HG03103 (cell line): ENCODE measurements at regions not wholly inside any gene's neighbourhood (a gene's known extent, or its start where the extent isn't known, plus 50 kb on each side); places are given as distances from the start of the nearest gene placed in this dataset.

ENCODE experiments used
- ATAC-seq: cut with Tn5 transposase; IDR thresholded peaks from one replicate; pipeline ENCODE4 v1.9.1; 2021; ENCODE audit warnings: low read depth; ENCODE audit not compliant: unreplicated experiment

DNA sequence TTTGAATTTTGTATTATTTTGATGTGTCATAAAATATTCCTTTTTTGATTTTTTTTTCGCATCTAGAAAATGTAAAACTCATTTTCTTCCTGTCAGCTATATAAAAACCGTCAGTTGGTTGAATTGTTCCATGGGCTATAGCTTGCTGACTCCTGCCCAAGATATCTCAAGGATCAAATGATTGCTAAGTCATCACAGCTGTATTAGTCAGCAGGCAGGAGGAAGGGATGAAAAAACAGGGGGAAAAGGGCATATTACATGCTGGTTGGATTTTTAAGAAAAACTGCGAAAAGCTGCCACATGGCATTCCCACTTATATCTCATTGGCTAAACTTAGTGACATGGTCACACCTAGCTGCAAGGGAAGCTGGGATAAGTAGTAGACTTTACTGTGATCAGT lies 569.9 kb downstream of the BCKDHB start:
- ATAC-seq: no peak

DNA sequence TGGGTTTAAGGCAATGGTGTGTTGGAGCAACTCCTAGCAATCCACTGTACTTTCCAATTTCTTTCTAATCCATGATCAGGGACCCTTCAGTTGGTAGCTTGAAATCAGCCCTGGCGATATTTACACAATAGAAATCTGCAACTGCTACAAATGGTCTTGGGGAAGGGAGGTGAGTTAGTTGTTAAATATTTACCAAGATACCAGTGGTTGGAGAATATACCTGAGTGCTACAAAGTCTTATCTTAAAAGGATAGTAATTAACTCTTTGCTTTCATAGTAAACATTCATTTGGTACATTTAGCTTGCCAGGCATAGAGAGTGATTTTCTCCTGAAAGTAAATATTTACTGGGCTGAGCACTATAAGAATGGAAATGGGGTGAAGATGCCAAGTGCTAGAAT lies 568.2 kb downstream of the BCKDHB start:
- ATAC-seq: no peak

DNA sequence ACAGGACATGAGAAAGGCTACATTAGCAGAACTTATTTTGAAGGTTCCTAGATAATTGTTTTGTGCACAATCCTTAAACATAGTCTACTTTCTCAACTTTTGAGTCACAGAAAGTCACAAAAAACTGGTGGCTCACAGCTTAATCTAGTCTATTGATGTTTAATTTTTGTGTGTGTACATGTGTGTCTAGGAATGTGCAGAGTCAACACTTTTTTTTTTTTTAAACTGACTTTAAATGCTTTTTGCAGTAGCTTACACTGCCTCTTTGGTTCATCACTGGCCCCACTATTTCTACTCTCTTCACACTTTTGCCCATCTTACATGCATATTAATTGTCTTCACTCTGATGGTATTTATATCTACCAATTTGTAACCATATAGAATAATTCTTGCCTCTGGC lies 566.9 kb downstream of the BCKDHB start:
- ATAC-seq: no peak

DNA sequence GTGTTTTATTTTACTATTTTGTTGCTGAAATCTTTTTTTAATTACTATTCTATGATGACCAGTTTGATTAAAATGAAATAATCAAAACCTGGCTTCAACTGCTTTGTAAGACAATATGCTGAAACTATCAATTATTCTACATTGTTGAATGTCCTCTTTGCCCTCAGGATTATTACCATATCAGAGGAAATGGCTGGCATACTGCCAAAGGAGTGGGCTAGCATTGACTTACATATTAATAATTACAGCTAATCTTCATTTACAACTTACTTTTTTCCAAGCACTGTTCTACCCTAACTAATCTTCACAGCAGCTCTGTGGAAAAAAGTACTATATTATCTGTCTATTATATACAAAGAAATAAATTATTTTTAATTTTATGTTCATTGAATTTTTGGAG lies 560.5 kb downstream of the BCKDHB start:
- ATAC-seq: no peak

DNA sequence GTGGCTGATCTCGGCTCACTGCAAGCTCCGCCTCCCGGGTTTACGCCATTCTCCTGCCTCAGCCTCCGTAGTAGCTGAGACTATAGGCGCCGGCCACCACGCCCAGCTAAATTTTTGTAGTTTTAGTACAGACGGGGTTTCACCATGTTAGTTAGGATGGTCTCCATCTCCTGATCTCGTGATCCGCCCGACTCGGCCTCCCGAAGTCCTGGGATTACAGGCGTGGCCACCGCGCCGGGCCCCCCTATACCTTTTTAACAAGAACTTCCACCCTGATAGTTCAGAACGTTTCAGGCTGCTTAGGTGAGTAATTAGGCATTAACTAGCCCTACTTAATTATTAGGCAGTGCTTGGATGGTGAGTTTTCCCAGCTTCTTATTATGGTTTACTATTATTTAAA lies 552.5 kb downstream of the BCKDHB start:
- no peak for ATAC-seq

DNA sequence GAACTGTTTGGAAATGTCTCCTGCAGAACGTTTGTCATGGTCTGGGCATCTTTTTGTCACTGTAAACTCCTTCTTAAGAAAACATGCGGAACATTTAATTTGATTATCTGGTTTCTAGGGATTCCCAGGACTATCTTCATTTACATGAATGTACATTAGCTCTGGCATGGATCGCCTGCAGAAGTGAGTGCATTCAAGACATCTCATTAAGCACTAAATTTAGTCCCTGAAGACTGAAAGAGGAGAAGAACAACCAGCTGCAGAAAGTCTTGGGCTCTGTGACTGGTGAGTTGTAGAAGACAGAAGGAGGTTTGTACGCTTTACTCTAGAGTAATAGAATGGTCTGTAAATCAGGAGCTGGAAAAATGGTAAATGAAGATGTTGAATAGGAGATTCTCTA lies 540.7 kb downstream of the BCKDHB start:
- no peak for ATAC-seq

DNA sequence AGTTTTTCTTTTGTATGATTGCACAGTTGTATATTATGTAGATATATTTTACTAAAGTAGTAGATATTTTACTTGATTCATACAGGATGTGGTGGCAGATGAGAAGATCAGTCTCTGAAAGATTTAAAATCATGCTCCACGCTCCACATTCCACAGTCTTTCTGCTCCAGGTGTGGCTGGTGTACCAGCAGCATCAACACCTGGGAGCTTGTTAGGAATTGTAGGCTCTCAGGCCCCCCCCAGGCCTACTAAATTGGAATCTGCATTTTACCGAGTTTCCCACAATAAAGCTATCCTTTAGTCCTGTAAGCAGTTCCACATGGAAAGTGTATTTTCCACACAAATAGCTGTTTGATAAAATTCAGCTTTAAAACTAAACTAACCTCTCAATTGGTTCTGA lies 537.4 kb downstream of the BCKDHB start:
- ATAC-seq: no peak

DNA sequence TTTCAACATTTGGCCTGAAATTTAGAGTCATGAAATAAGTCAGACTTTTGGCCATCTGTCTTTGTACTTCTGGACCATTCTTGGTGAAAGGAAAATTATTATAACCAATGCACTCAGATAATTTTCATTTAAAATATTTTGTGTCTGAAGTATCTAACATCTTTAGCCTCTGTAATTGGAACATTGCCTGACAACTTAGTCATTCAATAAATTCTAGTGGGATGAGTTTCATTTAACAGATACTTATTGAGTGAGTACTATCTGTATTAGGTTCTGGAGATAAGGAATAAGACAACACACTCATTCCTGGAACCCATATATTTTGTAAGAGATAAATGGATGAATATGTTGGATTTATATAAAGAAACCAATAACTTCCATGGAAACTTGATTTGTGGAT lies 536.0 kb downstream of the BCKDHB start:
- no peak for ATAC-seq

DNA sequence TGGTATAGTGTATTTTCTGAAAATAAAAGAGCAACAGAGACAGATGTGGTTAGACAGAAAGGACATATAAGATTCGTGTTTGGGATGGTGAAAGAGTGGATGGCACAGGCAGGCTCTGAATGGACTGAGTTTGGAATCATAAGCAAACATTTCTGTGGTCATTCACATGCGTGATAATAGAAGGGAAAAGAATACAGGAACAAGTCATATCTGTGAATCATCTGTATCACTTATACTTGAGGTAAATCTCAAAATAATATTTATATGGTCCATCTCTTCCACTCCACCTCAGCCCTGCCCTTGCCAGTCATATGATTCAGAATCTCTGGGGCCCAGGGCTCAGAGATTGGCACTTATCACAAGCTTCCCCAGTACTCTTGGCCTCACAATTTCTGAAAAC lies 535.1 kb downstream of the BCKDHB start:
- ATAC-seq: no peak

DNA sequence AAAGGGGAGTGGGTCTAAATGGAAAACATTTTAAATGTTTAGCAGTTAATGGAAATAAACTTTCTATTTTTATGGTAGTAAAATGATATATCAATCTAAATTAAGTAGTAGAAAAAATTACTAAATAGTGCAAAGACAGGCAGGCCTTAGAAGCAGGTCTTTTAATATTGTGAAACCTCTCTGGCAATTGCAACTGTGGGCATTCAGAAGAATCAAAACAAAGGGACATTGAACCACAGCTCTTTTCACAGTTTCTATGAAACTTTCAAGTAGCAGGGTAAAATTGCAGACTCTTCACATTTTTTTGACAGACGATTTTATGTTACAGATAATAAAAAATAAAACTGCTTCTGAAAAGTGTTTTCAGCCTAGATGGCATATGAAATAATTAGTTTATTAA lies 533.7 kb downstream of the BCKDHB start:
- ATAC-seq: no peak

DNA sequence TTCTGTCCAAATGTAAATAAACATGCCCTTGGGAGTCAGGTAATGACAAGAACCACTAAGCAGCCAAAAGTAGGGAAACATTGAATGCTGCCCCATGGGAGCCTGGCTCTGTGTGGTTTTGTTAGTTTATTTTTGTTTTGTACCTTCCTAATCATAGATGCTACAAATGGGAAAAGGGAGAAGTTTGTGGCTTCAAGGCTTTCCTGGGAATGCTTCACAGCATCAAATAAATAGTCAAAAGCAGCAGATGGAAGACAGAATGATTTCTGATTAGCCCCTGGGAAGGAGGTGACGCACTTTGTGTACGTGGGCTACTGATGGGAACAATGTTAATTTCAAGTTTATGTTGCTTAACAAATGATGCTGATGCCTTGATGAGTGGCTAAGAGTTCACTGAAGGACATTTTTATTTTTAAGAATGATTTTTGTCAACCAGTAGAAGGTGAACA lies 532.7 kb downstream of the BCKDHB start:
- ATAC-seq: no peak

DNA sequence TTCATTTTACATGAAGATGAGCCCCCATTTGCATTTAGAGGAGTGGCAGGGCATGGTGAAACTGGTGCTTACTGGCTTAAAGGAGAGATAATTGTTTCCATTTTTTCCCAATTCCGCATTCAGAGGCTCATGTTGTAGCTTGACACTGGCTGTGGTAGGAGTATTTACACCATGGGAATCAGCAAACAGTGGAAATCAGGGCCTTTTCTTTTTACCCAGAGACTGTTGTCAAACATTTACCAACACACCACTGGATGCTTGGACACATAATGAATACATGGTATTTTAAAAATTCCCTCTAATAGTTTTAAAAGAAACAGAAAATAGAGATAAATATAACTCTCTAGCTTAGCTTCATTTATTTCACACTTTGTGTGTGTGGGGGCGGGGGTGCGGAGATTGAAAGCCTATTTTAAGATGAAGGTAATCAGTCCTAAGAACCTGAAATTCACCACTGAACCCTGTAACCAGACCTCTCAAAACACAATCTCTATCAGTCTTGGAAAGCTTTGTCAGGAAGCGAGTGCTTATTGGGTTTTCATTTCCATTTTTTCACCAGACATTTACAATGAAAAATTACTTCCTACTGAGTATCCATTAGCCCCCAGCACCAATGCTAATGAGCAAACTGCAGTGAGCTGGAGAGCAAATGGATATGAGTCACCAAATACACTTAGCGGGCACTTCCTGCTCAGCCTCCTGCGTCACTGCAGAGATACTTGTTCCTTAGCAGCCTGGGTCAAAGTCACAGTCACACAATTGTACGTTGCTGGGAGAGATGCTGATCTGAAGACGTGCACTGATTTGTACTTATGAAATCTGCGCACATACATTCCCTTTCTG lies 532.0 kb downstream of the BCKDHB start:
- no peak for ATAC-seq

DNA sequence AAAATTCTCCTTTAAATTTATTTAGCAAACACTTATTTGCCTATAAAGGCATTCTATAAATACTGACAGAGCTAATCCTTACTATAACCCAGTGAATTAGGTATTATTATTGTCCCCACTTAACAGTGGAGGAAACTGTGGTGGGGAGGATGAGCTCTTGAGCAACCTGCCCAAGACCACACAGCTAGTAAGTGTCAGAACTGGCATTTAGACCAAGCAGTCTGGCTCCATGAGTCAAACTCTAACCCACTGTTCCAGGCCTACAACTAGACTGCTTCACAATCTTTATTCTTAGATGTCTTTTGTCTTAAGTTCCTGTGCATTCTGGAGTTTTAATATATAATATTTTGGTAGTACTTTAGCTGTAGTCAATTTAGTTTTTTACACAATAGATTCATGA lies 530.8 kb downstream of the BCKDHB start:
- no peak for ATAC-seq

DNA sequence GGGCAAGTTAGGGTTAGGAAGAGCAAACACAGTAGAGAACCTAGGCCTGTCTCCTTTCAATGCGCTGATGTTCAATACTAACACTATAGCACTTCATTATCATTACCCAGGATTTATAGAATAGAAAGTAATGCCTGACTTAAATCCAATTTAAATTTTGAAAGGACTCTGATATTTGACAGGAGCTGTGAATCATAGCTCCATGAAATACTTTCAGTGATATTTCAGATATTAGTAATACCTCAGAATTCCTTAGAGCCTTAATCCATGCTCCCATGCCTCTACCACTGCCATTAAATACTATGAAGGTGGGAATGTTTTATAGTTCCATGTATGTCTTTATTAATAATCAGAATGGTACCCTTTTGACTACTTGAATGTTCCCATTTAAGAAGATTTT lies 530.2 kb downstream of the BCKDHB start:
- no peak for ATAC-seq

DNA sequence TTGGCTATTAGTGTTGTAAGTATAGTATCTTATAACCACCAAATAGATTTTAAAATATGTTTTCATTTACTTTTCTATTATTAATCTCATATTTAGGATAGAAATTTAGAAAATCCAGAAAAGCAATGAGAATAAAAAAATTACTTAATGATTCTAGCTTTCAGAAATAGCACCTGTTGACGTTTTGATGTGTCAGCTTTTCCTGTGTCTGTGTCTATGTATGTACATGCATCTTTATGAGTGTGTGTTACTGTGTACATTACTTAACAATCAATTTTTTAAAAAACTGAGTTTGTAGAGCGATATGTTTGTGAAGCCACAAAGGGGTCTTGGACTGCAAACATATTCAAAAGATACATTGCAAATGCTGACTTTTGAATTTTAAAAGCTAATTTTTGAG lies 526.9 kb downstream of the BCKDHB start:
- ATAC-seq: no peak

DNA sequence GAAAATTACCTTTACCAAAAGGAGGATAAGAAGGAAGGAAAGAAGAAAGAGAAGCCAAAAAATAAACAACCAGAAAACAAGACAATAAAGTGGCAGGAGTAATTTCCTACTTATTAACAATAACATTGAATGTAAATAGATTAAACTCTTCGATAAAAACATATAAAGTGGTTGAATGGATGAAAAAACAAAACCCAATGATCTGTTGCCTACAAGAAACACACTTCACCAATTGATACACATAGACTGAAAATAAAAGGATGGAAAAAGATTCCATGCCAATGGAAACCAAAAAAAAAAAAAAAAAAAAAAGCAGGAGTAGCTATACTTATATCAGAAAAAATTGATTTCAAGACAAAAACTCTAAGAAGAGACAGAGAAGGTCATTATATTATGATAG lies 518.9 kb downstream of the BCKDHB start:
- ATAC-seq: no peak

DNA sequence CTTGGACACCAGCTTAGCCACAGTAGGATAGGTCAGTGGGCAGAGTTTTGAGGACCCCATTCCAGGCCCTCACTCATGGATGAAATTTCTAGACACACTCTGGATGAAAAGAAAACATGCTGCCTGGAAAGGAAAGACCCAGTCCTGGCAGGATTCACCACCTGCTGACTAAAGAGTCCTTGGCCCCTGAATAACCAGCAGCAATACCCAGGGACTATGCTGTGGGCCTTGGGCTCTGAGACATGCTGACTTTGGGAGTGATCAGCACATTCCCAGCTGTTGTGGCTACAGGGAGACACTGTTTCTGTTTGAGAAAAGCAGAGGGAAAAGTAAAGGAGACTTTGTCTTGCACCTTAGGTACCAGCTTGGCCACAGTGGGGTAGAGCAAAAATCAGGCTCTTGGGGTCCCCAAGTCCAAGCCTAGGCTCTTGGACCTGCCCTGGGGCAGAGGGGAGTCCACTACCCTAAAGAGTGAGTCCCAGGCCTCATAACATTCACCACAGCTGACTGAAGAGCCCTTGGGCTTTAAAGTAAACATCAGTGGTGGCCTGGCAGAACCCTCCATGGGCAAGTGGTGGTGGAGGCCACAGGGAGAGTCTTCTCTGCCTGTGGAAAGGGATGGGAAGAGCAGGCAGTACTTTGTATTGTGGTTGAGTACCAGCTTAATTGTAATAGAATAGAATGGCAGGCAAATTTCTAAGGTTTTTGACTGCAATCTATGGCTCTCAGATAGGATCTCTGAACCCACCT lies 516.8 kb downstream of the BCKDHB start:
- ATAC-seq: no peak

DNA sequence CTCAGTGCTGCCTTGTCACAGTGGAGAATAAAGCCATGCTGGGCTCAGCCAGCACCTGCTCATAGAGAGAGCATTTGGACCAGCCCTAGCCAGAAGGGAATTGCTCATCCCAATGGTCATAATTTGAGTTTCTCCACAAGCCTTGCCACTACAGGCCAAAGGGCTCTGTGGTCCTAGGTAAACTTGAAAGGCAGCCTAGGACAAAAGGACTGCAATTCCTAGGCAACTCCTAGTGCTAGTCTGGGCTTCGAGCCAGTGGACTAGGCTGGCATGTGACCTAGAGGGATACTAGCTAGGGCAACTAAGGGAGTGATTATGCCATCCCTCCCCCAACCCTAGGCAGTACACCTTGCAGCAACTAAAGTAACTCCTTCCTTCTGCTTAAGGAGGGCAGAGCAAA lies 516.2 kb downstream of the BCKDHB start:
- no peak for ATAC-seq

DNA sequence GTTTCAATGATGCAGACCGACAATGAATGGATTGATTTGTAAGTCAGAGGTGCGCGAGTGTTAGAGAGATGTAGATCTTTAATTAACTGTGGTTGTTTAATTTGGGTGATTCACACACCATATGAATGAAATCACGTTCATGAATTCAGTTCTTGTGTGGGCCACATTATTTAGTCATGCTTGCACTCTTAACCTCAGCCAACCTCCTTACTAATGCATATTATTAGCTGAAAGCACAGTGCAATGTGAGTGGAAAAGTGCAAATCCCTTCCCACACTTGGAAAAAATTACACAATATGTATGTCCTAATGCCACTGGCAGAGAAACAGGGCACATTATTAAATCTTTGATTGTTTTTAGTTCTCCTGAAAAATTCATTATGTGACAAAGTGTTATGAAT lies 512.5 kb downstream of the BCKDHB start:
- ATAC-seq: no peak

DNA sequence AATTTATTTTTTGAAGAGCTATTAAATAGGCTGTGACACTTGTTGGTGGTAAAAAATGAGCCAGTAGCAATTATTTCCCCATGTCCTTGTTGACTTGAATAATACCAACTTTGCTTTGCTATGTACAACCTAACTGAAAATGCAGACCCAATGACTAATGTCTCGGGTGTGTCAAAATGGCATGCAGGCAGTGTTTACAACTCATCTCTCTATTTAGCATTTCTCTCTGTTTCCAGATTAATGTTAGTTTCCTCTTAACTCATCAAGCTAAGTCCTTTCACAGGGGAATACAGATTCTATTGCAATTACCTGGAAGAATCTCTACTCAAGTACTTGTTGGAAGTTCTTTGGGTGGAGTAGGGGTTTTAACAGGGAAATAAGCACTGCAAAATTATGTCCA lies 504.4 kb downstream of the BCKDHB start:
- no peak for ATAC-seq

DNA sequence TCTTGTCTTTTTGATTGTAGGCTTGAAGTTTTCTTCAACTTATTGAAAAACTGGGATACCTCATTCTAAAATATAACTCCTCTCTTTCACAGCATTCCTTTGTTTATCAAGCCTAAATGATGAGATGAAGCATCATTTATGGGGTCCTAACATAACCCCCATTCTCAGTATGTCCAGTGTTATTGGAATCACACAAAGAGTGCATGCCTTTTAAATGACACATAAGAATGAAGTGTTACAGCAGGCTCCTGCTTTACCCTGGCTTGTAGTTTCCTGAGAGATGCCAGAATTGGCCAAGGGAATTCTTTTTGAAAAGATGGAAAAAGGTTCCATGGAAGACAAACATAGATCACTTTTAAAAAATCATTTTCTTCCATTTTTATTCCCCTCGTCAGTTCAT lies 502.4 kb downstream of the BCKDHB start:
- ATAC-seq: no peak

DNA sequence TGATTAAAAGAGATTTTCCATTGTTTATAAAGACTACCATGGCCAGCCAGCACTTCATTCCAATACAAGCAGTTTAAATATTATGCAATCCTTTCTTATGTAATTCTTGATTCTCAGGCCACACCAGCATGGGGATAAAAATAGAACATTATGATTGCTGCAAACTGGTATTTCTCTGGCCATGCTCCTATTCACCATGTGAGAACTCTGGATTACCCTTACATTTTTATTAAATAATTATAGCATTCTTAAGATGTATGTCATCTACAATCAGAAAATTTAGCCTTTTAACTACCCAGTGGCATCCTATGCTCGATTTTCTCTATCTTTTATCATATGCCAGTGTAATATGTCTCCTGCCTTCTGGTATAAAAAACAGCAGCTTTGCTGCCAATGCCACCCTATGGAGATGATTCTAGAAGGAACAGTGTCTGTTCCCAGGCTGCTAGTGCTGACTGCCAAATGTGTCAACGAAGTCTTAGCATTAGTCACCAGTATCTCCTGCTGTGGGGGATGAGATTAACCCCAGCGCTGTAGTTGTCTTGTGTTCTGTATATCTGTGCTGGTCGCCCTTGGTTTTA lies 501.4 kb downstream of the BCKDHB start:
- ATAC-seq: no peak
